ENCODE measurements at regions not wholly inside any gene's neighbourhood (a gene's known extent, or its start where the extent isn't known, plus 50 kb on each side); places are given as distances from the start of the nearest gene placed in this dataset.

- no peak for TF ChIP-seq CTCF (IDR thresholded peaks at IDR 0.05)
- TF ChIP-seq POLR2A (IDR thresholded peaks at IDR 0.05) = no peak
- intact Hi-C loops (cut with DNase I; ENCODE audit: low total_unique reads) = no loop called here
Observed at GRCh38 chr6:135647521-135647920, 150.0 kb upstream of the AHI1 start.

GRCh38 chr6:135651964-135652755 lies 154.6 kb upstream of the AHI1 start:
- no peak for DNase-seq (ENCODE audit: low spot score in 2 of 2)
- no peak overlapping the region for H3K4me3 ChIP-seq (ENCODE audit: low read depth, poor library complexity, severe bottlenecking)
- WGBS, 2 donors = 73 to 82% methylated on average over 7 of the region's 7 CpGs
- intact Hi-C loops (cut with DNase I; ENCODE audit: low total_unique reads) = no loop called here
- TF ChIP-seq CTCF (IDR thresholded peaks at IDR 0.05) = no peak
- no peak for TF ChIP-seq POLR2A (IDR thresholded peaks at IDR 0.05)

More at GRCh38 chr6:135647521-135647920, 150.0 kb upstream of the AHI1 start:
- DNase-seq (ENCODE audit: low spot score in 2 of 2) = no peak
- H3K4me3 ChIP-seq (ENCODE audit: low read depth, poor library complexity, severe bottlenecking) = no peak overlapping the region

GRCh38 chr6:135655055-135655454 lies 157.5 kb upstream of the AHI1 start:
- DNase-seq (ENCODE audit: low spot score in 2 of 2) = no peak
- no peak overlapping the region for H3K4me3 ChIP-seq (ENCODE audit: low read depth, poor library complexity, severe bottlenecking)
- TF ChIP-seq POLR2A (IDR thresholded peaks at IDR 0.05) (no peak), CTCF (IDR thresholded peaks at IDR 0.05) (no peak)
- intact Hi-C loops (cut with DNase I; ENCODE audit: low total_unique reads) = no loop called here

- DNase-seq (ENCODE audit: low spot score in 2 of 2) = no peak
- WGBS, 2 donors = 91 to 100% methylated on average over 2 of the region's 2 CpGs
- intact Hi-C loops (cut with DNase I; ENCODE audit: low total_unique reads) = no loop called here
Observed at GRCh38 chr6:135657207-135657606, 159.7 kb upstream of the AHI1 start.

GRCh38 chr6:135658481-135658880 lies 160.9 kb upstream of the AHI1 start:
- WGBS, 2 donors = 82% methylated on average over 3 of the region's 3 CpGs
- intact Hi-C loops (cut with DNase I; ENCODE audit: low total_unique reads) = no loop called here
- TF ChIP-seq CTCF (IDR thresholded peaks at IDR 0.05) = no peak
- TF ChIP-seq POLR2A (IDR thresholded peaks at IDR 0.05) = no peak
- no peak for DNase-seq (ENCODE audit: low spot score in 2 of 2)
- H3K4me3 ChIP-seq (ENCODE audit: low read depth, poor library complexity, severe bottlenecking) = no peak overlapping the region

More at GRCh38 chr6:135657207-135657606, 159.7 kb upstream of the AHI1 start:
- no peak overlapping the region for H3K4me3 ChIP-seq (ENCODE audit: low read depth, poor library complexity, severe bottlenecking)
- TF ChIP-seq CTCF (IDR thresholded peaks at IDR 0.05) (no peak), POLR2A (IDR thresholded peaks at IDR 0.05) (no peak)

GRCh38 chr6:135658916-135659315 lies 161.4 kb upstream of the AHI1 start:
- H3K4me3 ChIP-seq (ENCODE audit: low read depth, poor library complexity, severe bottlenecking) = no peak overlapping the region
- no peak for DNase-seq (ENCODE audit: low spot score in 2 of 2)
- intact Hi-C loops (cut with DNase I; ENCODE audit: low total_unique reads) = no loop called here
- TF ChIP-seq POLR2A (IDR thresholded peaks at IDR 0.05) = no peak
- no peak for TF ChIP-seq CTCF (IDR thresholded peaks at IDR 0.05)
- 76 to 81% methylated on average over 2 of the region's 2 CpGs for WGBS, 2 donors
